ENCODE measurements at regions not wholly inside any gene's neighbourhood (a gene's known extent, or its start where the extent isn't known, plus 50 kb on each side); places are given as distances from the start of the nearest gene placed in this dataset.

DNA sequence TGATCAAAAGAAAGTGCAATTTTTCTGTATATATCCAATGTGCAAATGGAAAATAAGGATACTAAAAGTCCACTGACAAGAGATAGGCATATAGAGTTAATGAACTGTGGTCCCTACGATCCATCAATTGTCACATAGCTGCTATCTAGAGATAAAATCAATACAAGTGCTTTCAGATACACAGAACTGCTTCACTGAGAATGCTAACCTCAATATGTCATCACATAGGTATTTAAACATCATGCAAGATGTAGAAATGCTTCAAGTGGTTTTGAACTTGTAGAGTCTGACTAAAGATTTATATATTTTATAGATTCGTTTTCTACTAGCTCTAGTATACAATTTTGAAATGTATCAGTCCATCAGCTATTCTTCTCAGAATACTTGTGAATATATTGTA is 1604.7 kb downstream of the PLA2G4A start:
- H3K9ac ChIP-seq (ENCODE audit: low read depth in 1 of 3, low read length in 3 of 3), result no peak overlapping the region
- H3K27ac ChIP-seq (ENCODE audit: low read depth, low read length), result no peak overlapping the region
- no peaks in the 10 kb centered on the region for H3K36me3 ChIP-seq (ENCODE audit: control insufficient read depth in 3 of 3, insufficient read depth in 3 of 3, low read length in 3 of 3)
- no peaks in the 10 kb centered on the region for H3K4me1 ChIP-seq (ENCODE audit: control insufficient read depth in 3 of 3, insufficient read depth in 3 of 3, low read length in 3 of 3)
- H3K9me3 ChIP-seq (ENCODE audit: control insufficient read depth in 3 of 3, low read length in 3 of 3), result no peaks in the 10 kb centered on the region
- no peak overlapping the region for H3K4me3 ChIP-seq (ENCODE audit: low read length in 3 of 3)
- no peaks in the 10 kb centered on the region for H3K27me3 ChIP-seq (ENCODE audit: control insufficient read depth in 3 of 3, insufficient read depth in 3 of 3, low read length in 3 of 3)

DNA sequence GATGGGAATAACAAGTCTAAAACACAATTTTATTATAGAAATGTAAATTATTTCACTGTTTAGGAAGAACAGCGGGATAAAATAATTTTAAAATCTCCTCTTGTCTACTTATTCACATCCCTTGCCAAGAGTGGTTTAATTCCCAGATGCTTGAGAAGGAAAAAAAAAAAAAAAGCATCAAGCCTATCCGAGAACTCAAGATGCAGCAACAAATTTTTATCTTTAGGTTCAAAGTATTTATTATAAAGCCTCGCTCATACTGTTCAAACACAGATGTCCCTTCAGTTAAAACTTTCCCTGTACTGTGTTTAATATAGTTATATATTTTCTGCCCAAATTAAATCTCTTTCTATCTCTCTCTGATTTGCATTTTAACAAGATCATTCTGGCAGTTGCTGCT is 1615.8 kb downstream of the PLA2G4A start:
- Histone ChIP-seq H3K36me3 (ENCODE audit: control insufficient read depth in 3 of 3, insufficient read depth in 3 of 3, low read length in 3 of 3) (no peaks in the 10 kb centered on the region), H3K4me1 (ENCODE audit: control insufficient read depth in 3 of 3, insufficient read depth in 3 of 3, low read length in 3 of 3) (no peaks in the 10 kb centered on the region), H3K27ac (ENCODE audit: low read depth, low read length) (no peak overlapping the region)

DNA sequence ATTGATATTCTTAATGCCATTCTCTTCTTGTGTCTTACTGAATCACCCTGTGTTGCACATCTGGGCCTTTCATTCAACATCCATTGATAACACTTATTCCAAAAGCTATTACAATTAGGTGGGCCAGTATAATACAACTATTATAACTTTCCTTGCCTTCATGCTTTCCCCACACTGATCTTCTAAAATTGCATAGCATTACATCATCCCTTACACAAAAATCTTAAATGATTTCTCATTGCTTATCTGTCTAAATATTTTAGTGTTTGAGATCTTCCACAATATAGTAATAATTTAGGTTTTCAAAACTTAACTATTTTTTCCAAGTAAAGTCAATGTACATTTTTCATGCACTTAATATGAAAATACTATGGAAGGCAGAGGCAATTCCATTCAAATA is 1634.1 kb downstream of the PLA2G4A start:
- Histone ChIP-seq H3K27ac (ENCODE audit: low read depth, low read length) (no peak overlapping the region), H3K9ac (ENCODE audit: low read depth in 1 of 3, low read length in 3 of 3) (no peak overlapping the region), H3K4me1 (ENCODE audit: control insufficient read depth in 3 of 3, insufficient read depth in 3 of 3, low read length in 3 of 3) (no peaks in the 10 kb centered on the region), H3K9me3 (ENCODE audit: control insufficient read depth in 3 of 3, low read length in 3 of 3) (no peaks in the 10 kb centered on the region), H3K36me3 (ENCODE audit: control insufficient read depth in 3 of 3, insufficient read depth in 3 of 3, low read length in 3 of 3) (no peaks in the 10 kb centered on the region), H3K4me3 (ENCODE audit: low read length in 3 of 3) (no peak overlapping the region), H3K27me3 (ENCODE audit: control insufficient read depth in 3 of 3, insufficient read depth in 3 of 3, low read length in 3 of 3) (no peaks in the 10 kb centered on the region)

More for the DNA sequence above, 1615.8 kb downstream of the PLA2G4A start:
- no peaks in the 10 kb centered on the region for H3K27me3 ChIP-seq (ENCODE audit: control insufficient read depth in 3 of 3, insufficient read depth in 3 of 3, low read length in 3 of 3)
- H3K9me3 ChIP-seq (ENCODE audit: control insufficient read depth in 3 of 3, low read length in 3 of 3), result no peaks in the 10 kb centered on the region
- H3K9ac ChIP-seq (ENCODE audit: low read depth in 1 of 3, low read length in 3 of 3), result no peak overlapping the region
- H3K4me3 ChIP-seq (ENCODE audit: low read length in 3 of 3), result no peak overlapping the region

DNA sequence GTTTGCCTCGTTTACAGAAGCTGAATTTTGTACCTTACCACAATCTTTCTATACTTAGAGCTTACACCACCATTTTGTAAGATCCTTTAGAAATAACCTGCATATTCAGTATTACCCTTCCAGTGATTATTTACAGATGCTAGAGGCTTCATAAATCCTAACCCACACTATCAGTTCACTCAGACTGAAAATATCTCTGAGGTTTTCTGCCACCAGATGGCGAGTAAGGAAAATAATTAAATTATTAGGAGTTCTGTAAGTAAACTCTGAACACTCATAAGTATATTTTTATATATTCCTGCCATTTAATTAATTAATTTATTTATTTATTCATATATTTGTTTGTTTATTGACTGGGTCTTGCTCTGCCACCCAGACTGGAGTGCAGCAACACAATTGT is 1635.2 kb downstream of the PLA2G4A start:
- Histone ChIP-seq H3K4me1 (ENCODE audit: control insufficient read depth in 3 of 3, insufficient read depth in 3 of 3, low read length in 3 of 3) (no peaks in the 10 kb centered on the region), H3K27ac (ENCODE audit: low read depth, low read length) (no peak overlapping the region), H3K9me3 (ENCODE audit: control insufficient read depth in 3 of 3, low read length in 3 of 3) (no peaks in the 10 kb centered on the region), H3K4me3 (ENCODE audit: low read length in 3 of 3) (no peak overlapping the region), H3K27me3 (ENCODE audit: control insufficient read depth in 3 of 3, insufficient read depth in 3 of 3, low read length in 3 of 3) (no peaks in the 10 kb centered on the region), H3K9ac (ENCODE audit: low read depth in 1 of 3, low read length in 3 of 3) (no peak overlapping the region), H3K36me3 (ENCODE audit: control insufficient read depth in 3 of 3, insufficient read depth in 3 of 3, low read length in 3 of 3) (no peaks in the 10 kb centered on the region)

DNA sequence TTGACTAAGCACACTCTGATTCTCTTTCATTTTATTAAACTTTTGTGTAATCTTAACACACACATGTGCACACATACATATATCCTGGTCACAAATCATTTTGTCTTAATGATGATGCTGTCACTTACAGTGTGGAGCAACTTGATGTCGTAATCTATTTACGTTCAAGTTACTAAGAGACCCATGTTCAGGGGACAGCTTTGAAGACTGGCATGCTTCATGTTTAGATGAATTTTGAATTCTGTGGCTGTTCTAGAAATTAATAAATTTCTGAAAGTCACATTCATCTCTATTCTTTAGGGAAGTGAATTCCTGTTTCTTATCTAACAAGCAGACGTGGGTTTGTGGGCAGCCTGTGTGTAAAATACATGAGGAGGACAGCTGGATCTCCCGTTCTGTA is 1637.8 kb downstream of the PLA2G4A start:
- H3K9me3 ChIP-seq (ENCODE audit: control insufficient read depth in 3 of 3, low read length in 3 of 3), result no peaks in the 10 kb centered on the region
- no peak overlapping the region for H3K4me3 ChIP-seq (ENCODE audit: low read length in 3 of 3)
- no peak overlapping the region for H3K9ac ChIP-seq (ENCODE audit: low read depth in 1 of 3, low read length in 3 of 3)
- no peak overlapping the region for H3K27ac ChIP-seq (ENCODE audit: low read depth, low read length)
- no peaks in the 10 kb centered on the region for H3K4me1 ChIP-seq (ENCODE audit: control insufficient read depth in 3 of 3, insufficient read depth in 3 of 3, low read length in 3 of 3)
- no peaks in the 10 kb centered on the region for H3K27me3 ChIP-seq (ENCODE audit: control insufficient read depth in 3 of 3, insufficient read depth in 3 of 3, low read length in 3 of 3)
- no peaks in the 10 kb centered on the region for H3K36me3 ChIP-seq (ENCODE audit: control insufficient read depth in 3 of 3, insufficient read depth in 3 of 3, low read length in 3 of 3)

DNA sequence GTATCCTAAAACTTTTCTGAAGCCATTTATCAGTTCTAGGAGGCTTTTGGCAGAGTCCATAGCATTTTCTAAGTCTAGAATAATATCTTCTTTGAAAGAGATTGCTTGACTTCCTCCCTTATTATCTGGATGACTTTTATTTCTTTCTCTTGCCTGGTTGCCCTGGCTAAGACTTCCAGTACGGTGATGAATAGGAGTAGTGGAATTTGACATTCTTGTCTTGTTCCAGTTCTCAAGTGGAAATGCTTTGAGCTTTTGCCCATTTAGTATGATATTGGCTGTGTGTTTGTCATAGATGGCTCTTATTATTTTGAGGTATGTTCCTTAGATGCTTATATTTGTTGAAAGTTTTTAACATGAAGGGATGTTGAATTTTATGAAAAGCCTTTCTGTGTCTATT is 1647.9 kb downstream of the PLA2G4A start:
- peaks cover 0 to 2% (median 0%) of the 10 kb centered on the region in 3 donors for H3K9me3 ChIP-seq (ENCODE audit: control insufficient read depth in 3 of 3, low read length in 3 of 3)
- no peak overlapping the region for H3K27ac ChIP-seq (ENCODE audit: low read depth, low read length)
- H3K9ac ChIP-seq (ENCODE audit: low read depth in 1 of 3, low read length in 3 of 3), result no peak overlapping the region
- H3K27me3 ChIP-seq (ENCODE audit: control insufficient read depth in 3 of 3, insufficient read depth in 3 of 3, low read length in 3 of 3), result no peaks in the 10 kb centered on the region
- H3K4me1 ChIP-seq (ENCODE audit: control insufficient read depth in 3 of 3, insufficient read depth in 3 of 3, low read length in 3 of 3), result no peaks in the 10 kb centered on the region
- H3K36me3 ChIP-seq (ENCODE audit: control insufficient read depth in 3 of 3, insufficient read depth in 3 of 3, low read length in 3 of 3), result no peaks in the 10 kb centered on the region
- H3K4me3 ChIP-seq (ENCODE audit: low read length in 3 of 3), result no peak overlapping the region

- no peaks in the 10 kb centered on the region for H3K36me3 ChIP-seq (ENCODE audit: control insufficient read depth in 3 of 3, insufficient read depth in 3 of 3, low read length in 3 of 3)
- no peak overlapping the region for H3K4me3 ChIP-seq (ENCODE audit: low read length in 3 of 3)
- H3K9ac ChIP-seq (ENCODE audit: low read depth in 1 of 3, low read length in 3 of 3), result no peak overlapping the region
- H3K9me3 ChIP-seq (ENCODE audit: control insufficient read depth in 3 of 3, low read length in 3 of 3), result no peaks in the 10 kb centered on the region
- H3K4me1 ChIP-seq (ENCODE audit: control insufficient read depth in 3 of 3, insufficient read depth in 3 of 3, low read length in 3 of 3), result no peaks in the 10 kb centered on the region
- no peak overlapping the region for H3K27ac ChIP-seq (ENCODE audit: low read depth, low read length)
- H3K27me3 ChIP-seq (ENCODE audit: control insufficient read depth in 3 of 3, insufficient read depth in 3 of 3, low read length in 3 of 3), result no peaks in the 10 kb centered on the region
Measured at GRCh38 chr1:188489336-188490112, 1660.8 kb downstream of the PLA2G4A start.

DNA sequence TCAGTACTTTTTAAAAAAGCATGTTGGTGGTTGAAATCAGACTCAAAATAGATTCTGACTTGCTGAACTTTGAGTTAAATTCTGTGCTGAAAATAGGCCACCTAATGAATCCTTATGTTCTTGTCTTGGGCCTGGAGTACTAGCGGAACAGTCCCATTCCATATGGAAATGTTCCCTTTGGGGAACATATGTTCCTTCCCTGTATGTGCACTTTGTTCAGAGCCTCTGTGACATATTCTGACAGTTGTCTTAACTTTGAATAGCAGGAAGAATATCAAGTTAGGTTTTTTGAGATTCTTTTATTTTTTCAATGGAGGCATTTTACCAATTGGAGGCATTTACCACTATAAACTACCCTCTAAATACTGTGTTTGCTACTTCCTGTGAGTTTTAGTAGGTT is 1667.8 kb downstream of the PLA2G4A start:
- Histone ChIP-seq H3K36me3 (ENCODE audit: control insufficient read depth in 3 of 3, insufficient read depth in 3 of 3, low read length in 3 of 3) (no peaks in the 10 kb centered on the region), H3K27me3 (ENCODE audit: control insufficient read depth in 3 of 3, insufficient read depth in 3 of 3, low read length in 3 of 3) (no peaks in the 10 kb centered on the region), H3K27ac (ENCODE audit: low read depth, low read length) (no peak overlapping the region), H3K4me1 (ENCODE audit: control insufficient read depth in 3 of 3, insufficient read depth in 3 of 3, low read length in 3 of 3) (no peaks in the 10 kb centered on the region), H3K4me3 (ENCODE audit: low read length in 3 of 3) (no peak overlapping the region), H3K9ac (ENCODE audit: low read depth in 1 of 3, low read length in 3 of 3) (no peak overlapping the region), H3K9me3 (ENCODE audit: control insufficient read depth in 3 of 3, low read length in 3 of 3) (peaks cover 0 to 2% (median 0%) of the 10 kb centered on the region in 3 donors)

DNA sequence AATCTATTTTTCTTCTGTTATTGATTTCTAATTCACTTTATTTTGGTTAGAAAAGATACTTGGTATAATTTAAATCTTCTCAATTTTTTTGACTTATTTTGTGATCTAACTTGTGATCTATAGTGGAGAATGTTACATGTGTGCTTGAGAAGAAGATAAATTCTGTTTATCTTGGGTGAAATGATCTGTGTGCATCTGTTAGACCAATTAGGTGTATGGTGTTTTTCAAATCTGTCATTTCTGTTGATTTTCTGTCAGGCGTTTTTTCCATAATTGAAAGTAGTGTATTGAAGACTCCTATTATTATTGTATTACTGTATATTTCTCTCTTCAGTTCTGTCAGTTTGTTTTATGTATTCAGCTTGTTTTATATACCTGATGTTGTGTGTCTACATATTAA is 1668.3 kb downstream of the PLA2G4A start:
- H3K9ac ChIP-seq (ENCODE audit: low read depth in 1 of 3, low read length in 3 of 3), result no peak overlapping the region
- no peak overlapping the region for H3K4me3 ChIP-seq (ENCODE audit: low read length in 3 of 3)
- no peaks in the 10 kb centered on the region for H3K36me3 ChIP-seq (ENCODE audit: control insufficient read depth in 3 of 3, insufficient read depth in 3 of 3, low read length in 3 of 3)
- no peaks in the 10 kb centered on the region for H3K4me1 ChIP-seq (ENCODE audit: control insufficient read depth in 3 of 3, insufficient read depth in 3 of 3, low read length in 3 of 3)
- no peaks in the 10 kb centered on the region for H3K27me3 ChIP-seq (ENCODE audit: control insufficient read depth in 3 of 3, insufficient read depth in 3 of 3, low read length in 3 of 3)
- H3K9me3 ChIP-seq (ENCODE audit: control insufficient read depth in 3 of 3, low read length in 3 of 3), result peaks cover 0 to 2% (median 0%) of the 10 kb centered on the region in 3 donors
- no peak overlapping the region for H3K27ac ChIP-seq (ENCODE audit: low read depth, low read length)

DNA sequence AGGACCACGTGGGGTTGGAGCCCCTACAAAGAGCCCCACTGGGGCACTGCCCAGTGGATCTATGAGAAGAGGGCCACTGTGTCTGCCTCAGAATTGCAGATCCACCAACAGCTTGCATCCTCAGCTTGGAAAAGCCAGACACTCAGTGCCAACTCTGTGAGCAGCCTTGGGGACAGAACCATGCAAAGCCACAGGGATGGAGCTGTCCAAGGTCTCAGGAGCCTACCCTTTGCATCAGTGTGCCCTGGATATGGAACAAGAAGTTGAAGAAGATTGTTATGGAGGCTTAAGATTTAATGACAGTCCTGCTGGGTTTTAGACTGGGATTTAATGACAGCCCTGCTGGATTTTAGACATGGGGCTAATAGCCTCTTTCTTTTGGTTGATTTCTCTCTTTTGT is 1670.9 kb downstream of the PLA2G4A start:
- Histone ChIP-seq H3K27me3 (ENCODE audit: control insufficient read depth in 3 of 3, insufficient read depth in 3 of 3, low read length in 3 of 3) (no peaks in the 10 kb centered on the region), H3K4me1 (ENCODE audit: control insufficient read depth in 3 of 3, insufficient read depth in 3 of 3, low read length in 3 of 3) (no peaks in the 10 kb centered on the region), H3K27ac (ENCODE audit: low read depth, low read length) (no peak overlapping the region), H3K4me3 (ENCODE audit: low read length in 3 of 3) (no peak overlapping the region), H3K9me3 (ENCODE audit: control insufficient read depth in 3 of 3, low read length in 3 of 3) (peaks cover 0 to 2% (median 0%) of the 10 kb centered on the region in 3 donors), H3K9ac (ENCODE audit: low read depth in 1 of 3, low read length in 3 of 3) (no peak overlapping the region), H3K36me3 (ENCODE audit: control insufficient read depth in 3 of 3, insufficient read depth in 3 of 3, low read length in 3 of 3) (no peaks in the 10 kb centered on the region)

Measured in skeletal muscle tissue (tissue), 3 donors.